ENCODE measurements at regions not wholly inside any gene's neighbourhood (a gene's known extent, or its start where the extent isn't known, plus 50 kb on each side); places are given as distances from the start of the nearest gene placed in this dataset.

- no peaks in the 10 kb centered on the region for H3K79me2 ChIP-seq (ENCODE audit: insufficient read depth)
- no peak overlapping the region for H3K9ac ChIP-seq
- H2AFZ ChIP-seq, result no peak overlapping the region
- no peaks in the 10 kb centered on the region for H4K20me1 ChIP-seq (ENCODE audit: insufficient read depth)
- H3F3A ChIP-seq (ENCODE audit: insufficient read depth), result no peaks in the 10 kb centered on the region
- no peak overlapping the region for H3K4me3 ChIP-seq
- peak overlapping the region; percentile 35 for H3K4me2 ChIP-seq (ENCODE audit: unreplicated experiment)
- H3K27ac ChIP-seq, result peak overlapping the region; percentile 17; the same call in 1 of the 2 replicates
- WGBS, 2 experiments (ENCODE audit: low coverage in 1 of 2, low lambda C conversion rate in 2 of 2, missing lambda C conversion rate in 2 of 2), result 30 to 35% methylated on average over 3 of the region's 3 CpGs
- in situ Hi-C loops (cut with MboI), result no loop called here
- no peak for TF ChIP-seq EZH2 (IDR thresholded peaks at IDR 0.05; ENCODE audit: insufficient read depth, poor library complexity, severe bottlenecking)
- TF ChIP-seq EZH2phosphoT487 (IDR thresholded peaks at IDR 0.05; ENCODE audit: insufficient read depth, low read depth), result no peak
- H3K9me2 ChIP-seq (ENCODE audit: insufficient read depth), result no peaks in the 10 kb centered on the region
- H3K9me3 ChIP-seq (ENCODE audit: low read depth), result no peaks in the 10 kb centered on the region
- H3K27me3 ChIP-seq (replicated peaks; ENCODE audit: insufficient read depth), result no peaks in the 10 kb centered on the region
- H3K36me3 ChIP-seq (ENCODE audit: low read depth), result no peaks in the 10 kb centered on the region
- peak; percentile 80 for DNase-seq
- H3K4me1 ChIP-seq (ENCODE audit: insufficient read depth), result peaks cover 29% of the 10 kb centered on the region
Measured at GRCh38 chr11:92276773-92277172, 52.2 kb downstream of the FAT3 start.

DNA sequence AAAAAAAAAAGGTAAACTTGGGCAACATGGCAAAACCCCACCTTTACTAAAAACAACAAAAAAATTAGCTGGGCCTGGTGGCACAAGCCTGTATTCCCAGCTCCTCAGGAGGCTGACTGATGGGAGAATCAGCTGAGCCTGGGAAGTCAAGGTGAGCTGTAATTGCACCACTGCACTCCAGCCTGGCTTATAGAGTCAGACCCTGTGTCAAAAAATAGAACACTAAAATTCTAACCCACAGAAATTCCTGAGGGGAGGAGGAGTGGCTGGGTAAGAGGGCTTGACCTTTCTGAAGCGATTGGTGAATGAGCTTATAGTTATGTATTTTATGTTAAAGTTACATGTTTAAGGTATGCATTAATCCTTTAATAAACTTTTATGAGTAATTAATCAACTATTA is 53.3 kb downstream of the FAT3 start:
- Histone ChIP-seq H3K9ac (no peak overlapping the region), H3K36me3 (ENCODE audit: low read depth) (no peaks in the 10 kb centered on the region), H3K4me3 (no peak overlapping the region), H3K4me1 (ENCODE audit: insufficient read depth) (peaks cover 29% of the 10 kb centered on the region), H3K9me3 (ENCODE audit: low read depth) (no peaks in the 10 kb centered on the region), H3K9me2 (ENCODE audit: insufficient read depth) (no peaks in the 10 kb centered on the region), H3K4me2 (ENCODE audit: unreplicated experiment) (no peak overlapping the region), H3K27me3 (replicated peaks; ENCODE audit: insufficient read depth) (no peaks in the 10 kb centered on the region), H3K27ac (no peak overlapping the region), H2AFZ (no peak overlapping the region), H4K20me1 (ENCODE audit: insufficient read depth) (no peaks in the 10 kb centered on the region), H3F3A (ENCODE audit: insufficient read depth) (no peaks in the 10 kb centered on the region), H3K79me2 (ENCODE audit: insufficient read depth) (no peaks in the 10 kb centered on the region)
- in situ Hi-C loops (cut with MboI), result no loop called here
- WGBS, 2 experiments (ENCODE audit: low coverage in 1 of 2, low lambda C conversion rate in 2 of 2, missing lambda C conversion rate in 2 of 2), result 61 to 77% methylated on average over 1 of the region's 1 CpG
- DNase-seq, result no peak
- TF ChIP-seq EZH2phosphoT487 (IDR thresholded peaks at IDR 0.05; ENCODE audit: insufficient read depth, low read depth), result no peak
- no peak for TF ChIP-seq EZH2 (IDR thresholded peaks at IDR 0.05; ENCODE audit: insufficient read depth, poor library complexity, severe bottlenecking)

GRCh38 chr11:92278791-92279433 is 54.3 kb downstream of the FAT3 start:
- H3K27ac ChIP-seq, result no peak overlapping the region
- H3F3A ChIP-seq (ENCODE audit: insufficient read depth), result no peaks in the 10 kb centered on the region
- peak; percentile 23 for DNase-seq
- TF ChIP-seq EZH2phosphoT487 (IDR thresholded peaks at IDR 0.05; ENCODE audit: insufficient read depth, low read depth) (no peak), EZH2 (IDR thresholded peaks at IDR 0.05; ENCODE audit: insufficient read depth, poor library complexity, severe bottlenecking) (no peak)
- peaks cover 29% of the 10 kb centered on the region for H3K4me1 ChIP-seq (ENCODE audit: insufficient read depth)
- in situ Hi-C loops (cut with MboI), result no loop called here
- no peaks in the 10 kb centered on the region for H3K79me2 ChIP-seq (ENCODE audit: insufficient read depth)
- 97 to 100% methylated on average over 1 of the region's 1 CpG for WGBS, 2 experiments (ENCODE audit: low coverage in 1 of 2, low lambda C conversion rate in 2 of 2, missing lambda C conversion rate in 2 of 2)
- H4K20me1 ChIP-seq (ENCODE audit: insufficient read depth), result no peaks in the 10 kb centered on the region
- no peaks in the 10 kb centered on the region for H3K9me3 ChIP-seq (ENCODE audit: low read depth)
- H3K9me2 ChIP-seq (ENCODE audit: insufficient read depth), result no peaks in the 10 kb centered on the region
- H3K27me3 ChIP-seq (replicated peaks; ENCODE audit: insufficient read depth), result no peaks in the 10 kb centered on the region
- H2AFZ ChIP-seq, result no peak overlapping the region
- no peaks in the 10 kb centered on the region for H3K36me3 ChIP-seq (ENCODE audit: low read depth)
- no peak overlapping the region for H3K4me3 ChIP-seq
- H3K9ac ChIP-seq, result no peak overlapping the region
- no peak overlapping the region for H3K4me2 ChIP-seq (ENCODE audit: unreplicated experiment)

DNA sequence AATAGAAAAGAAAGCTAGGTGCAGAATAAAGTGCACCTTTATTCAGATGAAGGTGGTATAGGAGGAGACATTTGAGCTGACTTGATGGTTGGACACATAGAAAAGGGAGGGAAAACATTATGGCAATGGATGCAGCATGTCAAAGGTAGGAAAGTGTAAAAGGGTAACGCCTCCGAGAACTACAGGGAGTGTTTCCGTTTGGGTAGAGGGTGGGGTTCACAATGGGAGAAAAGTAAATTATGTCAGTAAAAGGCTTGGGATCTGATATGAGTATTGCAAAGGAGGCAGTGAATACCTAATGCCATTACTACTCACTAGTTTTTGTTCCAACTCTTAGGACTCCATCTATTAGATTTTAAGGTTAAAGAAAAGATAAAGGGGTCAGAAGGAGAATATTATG is 59.5 kb downstream of the FAT3 start:
- Histone ChIP-seq H4K20me1 (ENCODE audit: insufficient read depth) (no peaks in the 10 kb centered on the region), H3K27ac (no peak overlapping the region), H3K4me1 (ENCODE audit: insufficient read depth) (no peaks in the 10 kb centered on the region), H3K27me3 (replicated peaks; ENCODE audit: insufficient read depth) (0 out of 2 replicates have a peak, but pooled peaks cover 17% of the 10 kb centered on the region), H3F3A (ENCODE audit: insufficient read depth) (no peaks in the 10 kb centered on the region), H3K4me2 (ENCODE audit: unreplicated experiment) (no peak overlapping the region), H3K9me2 (ENCODE audit: insufficient read depth) (no peaks in the 10 kb centered on the region), H3K36me3 (ENCODE audit: low read depth) (no peaks in the 10 kb centered on the region), H2AFZ (no peak overlapping the region), H3K9me3 (ENCODE audit: low read depth) (no peaks in the 10 kb centered on the region), H3K79me2 (ENCODE audit: insufficient read depth) (no peaks in the 10 kb centered on the region), H3K4me3 (no peak overlapping the region), H3K9ac (no peak overlapping the region)
- WGBS, 2 experiments (ENCODE audit: low coverage in 1 of 2, low lambda C conversion rate in 2 of 2, missing lambda C conversion rate in 2 of 2), result 50 to 63% methylated on average over 3 of the region's 3 CpGs
- TF ChIP-seq EZH2 (IDR thresholded peaks at IDR 0.05; ENCODE audit: insufficient read depth, poor library complexity, severe bottlenecking) (no peak), EZH2phosphoT487 (IDR thresholded peaks at IDR 0.05; ENCODE audit: insufficient read depth, low read depth) (no peak)
- in situ Hi-C loops (cut with MboI), result no loop called here
- no peak for DNase-seq

Measured in GM23248 (cell line).